HG03571 (cell line): ENCODE measurements at regions not wholly inside any gene's neighbourhood (a gene's known extent, or its start where the extent isn't known, plus 50 kb on each side); places are given as distances from the start of the nearest gene placed in this dataset.

Experiments
- ATAC-seq: cut with Tn5 transposase; IDR thresholded peaks from one replicate; pipeline ENCODE4 v1.9.1; 2021; ENCODE audit not compliant: unreplicated experiment

- no peak for ATAC-seq
Observed at GRCh38 chr17:77409282-77410161, 268.8 kb downstream of the SEC14L1 start.

GRCh38 chr17:77410470-77410869, 269.7 kb downstream of the SEC14L1 start:
- ATAC-seq: no peak

DNA sequence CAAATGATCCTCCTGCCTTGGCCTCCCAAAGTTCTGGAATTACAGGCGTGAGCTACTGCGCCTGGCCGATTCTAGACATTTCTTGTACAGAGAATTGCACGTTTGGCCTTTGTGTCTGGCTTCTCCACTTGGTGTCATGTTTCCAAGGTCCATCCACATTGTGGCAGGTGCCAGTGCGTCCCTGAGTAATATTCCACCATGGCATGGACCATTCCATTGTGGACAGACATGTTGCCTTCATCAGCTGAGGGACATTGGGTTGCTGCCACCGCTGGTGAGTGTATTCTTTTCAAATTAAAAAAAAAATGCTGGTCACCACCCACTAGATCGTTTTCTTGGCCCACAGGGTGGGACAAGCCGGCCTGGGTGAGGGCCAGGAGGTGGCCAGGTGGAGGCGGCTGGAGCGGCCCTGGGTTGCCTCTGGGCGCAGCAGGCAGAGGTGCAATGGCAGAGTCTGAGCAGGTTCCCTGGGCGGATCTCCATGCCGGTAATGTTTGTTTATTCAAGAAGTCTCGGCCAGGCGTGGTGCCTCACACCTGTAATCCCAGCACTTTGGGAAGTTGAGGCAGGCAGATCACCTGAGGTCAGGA, 274.1 kb downstream of the SEC14L1 start:
- no peak for ATAC-seq

DNA sequence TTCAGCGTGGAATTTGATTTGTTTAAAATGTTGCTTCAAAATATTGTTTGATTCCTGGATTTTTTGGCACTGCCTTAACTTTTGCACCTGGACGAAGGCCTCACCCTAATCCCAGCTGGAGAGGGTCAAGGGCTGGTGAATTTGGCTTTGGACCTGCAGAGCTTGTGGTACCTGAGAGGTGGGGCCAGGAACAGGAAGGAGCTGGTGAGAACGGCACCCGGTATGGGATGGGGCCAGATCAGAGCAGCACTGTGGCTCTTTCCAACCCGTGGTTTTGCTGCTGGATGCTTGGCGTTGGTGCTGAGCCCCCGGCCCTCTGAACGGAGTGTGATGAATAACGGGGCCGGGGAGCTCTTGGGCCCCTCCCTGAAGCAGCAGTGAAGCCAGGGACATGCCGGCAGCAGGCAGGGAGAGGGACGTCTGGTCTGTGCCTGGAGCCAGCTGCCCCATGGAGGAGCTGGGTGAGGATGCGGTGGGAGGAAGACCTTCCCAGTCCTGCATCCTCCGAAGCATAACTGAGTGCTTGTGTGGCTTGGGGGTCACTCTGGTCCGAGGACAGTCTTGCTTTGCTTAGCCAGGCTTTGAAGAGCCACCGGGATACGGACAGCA, 275.4 kb downstream of the SEC14L1 start:
- ATAC-seq: no peak

DNA sequence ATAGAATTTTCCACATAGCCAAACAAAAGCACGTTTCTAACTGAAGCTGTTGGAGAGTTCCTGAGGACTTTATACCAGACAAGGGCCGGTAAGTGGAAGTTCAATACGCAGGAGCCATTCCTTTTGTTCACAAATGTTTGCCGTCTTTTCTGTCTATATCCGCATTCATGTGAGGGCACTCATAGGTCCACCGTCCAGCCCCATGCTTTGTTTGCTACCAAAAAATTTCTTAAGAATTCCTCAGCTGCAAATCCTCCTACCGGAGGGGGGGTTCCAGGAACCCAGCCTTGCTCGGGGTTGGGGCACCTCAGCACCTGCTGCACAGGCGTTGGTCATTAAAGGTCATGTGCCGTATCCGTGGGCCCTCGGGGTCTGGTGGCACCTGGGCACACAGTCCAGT, 276.8 kb downstream of the SEC14L1 start:
- ATAC-seq: no peak

DNA sequence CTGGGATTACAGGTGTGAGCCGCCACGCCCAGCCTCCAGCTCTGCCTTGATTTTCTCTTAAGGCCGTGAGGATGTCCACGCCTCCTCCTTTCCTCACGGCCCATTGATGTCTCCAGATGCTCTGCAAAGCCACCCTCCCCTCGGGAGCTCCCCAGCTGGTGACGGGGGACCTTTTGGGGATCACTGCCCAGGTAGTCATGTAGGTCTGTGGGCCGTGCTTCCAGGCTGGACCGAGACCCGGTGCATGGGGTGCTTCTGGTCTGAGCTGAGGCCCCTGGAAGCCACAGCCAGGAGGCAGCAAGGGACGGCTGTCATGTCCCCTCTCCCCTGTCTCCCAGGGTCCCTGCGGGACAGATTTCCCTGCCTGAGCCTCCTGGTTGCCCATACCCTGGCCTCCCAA, 277.8 kb downstream of the SEC14L1 start:
- ATAC-seq: no peak

GRCh38 chr17:77419095-77419494, 278.3 kb downstream of the SEC14L1 start:
- no peak for ATAC-seq

GRCh38 chr17:77419547-77420094, 278.9 kb downstream of the SEC14L1 start:
- ATAC-seq: no peak

- ATAC-seq: no peak
Observed at GRCh38 chr17:77420095-77420803, 279.5 kb downstream of the SEC14L1 start.

DNA sequence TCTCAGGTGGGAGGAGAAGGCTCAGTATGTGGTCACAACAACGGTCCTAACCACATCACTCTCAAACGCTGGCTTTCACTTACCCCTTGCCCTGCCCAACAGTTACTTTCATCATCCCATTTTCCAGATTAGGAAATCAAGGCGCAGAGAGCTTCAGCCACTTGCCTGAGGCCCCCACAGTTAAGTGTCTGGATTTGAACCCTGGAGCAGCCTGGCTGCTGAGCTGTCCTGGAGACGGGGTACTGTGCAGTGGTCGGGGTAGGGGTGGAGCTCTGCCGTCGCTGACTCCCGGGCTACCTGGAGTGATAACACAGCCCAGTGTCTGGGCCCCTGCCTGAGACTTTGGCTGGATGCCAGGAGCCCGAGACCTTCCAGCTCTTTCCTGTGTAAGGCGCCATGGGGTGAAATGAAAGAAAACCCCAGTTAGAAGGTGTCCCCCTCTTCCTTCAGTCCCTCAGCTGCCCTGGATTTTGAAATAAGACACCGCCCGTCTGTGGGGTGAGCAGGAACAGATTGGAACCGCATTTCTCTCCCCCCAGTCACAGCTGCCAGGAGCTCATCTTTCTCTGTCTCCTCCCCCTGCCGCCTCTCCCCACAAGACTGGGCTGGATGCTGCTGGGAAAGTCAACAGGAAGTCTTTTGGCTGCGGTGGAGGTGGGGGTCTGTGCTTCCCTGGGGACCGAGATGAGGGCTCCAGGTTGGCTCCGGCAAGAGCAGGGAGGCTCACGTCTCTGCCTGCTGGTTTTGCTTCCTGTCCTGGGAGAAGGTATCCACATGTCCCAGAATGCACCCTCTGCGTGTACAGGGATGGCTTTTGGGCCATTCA, 280.2 kb downstream of the SEC14L1 start:
- ATAC-seq: no peak

- ATAC-seq: no peak
Observed at GRCh38 chr17:77421630-77421972, 280.8 kb downstream of the SEC14L1 start.

DNA sequence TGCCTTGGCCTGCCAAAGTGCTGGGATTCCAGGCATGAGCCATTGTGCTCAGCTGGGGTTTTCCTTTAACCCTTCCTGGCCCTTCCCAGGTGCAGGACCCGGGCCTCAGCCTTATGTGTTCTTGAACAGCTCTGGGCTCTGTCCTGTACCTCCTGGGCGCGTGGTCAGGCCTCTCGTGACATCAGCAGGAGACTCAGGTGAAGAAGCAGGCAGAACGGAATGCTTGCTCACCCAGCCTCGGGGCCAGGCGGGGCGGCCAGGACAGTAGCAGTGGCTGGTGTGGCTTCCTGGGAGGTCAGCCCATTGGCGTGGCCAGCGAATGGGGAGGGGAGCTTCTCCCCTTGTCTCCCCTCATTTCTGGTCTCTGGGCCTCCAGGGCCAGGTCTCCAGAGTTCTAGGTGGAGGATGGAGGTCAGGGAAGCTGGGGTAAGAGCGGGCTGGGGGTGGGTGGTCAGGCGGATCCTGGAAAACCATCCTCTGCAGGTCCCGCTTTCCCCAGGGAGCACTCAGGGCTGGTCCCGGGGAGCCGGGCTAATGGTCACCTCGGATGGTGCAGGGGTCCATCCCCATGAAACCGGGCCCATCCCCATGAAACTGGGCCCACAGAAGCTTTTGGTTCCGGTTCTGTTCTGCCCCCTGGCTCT, 281.5 kb downstream of the SEC14L1 start:
- no peak for ATAC-seq

- no peak for ATAC-seq
Observed at GRCh38 chr17:77422748-77423113, 282.0 kb downstream of the SEC14L1 start.

GRCh38 chr17:77423589-77424451, 283.1 kb downstream of the SEC14L1 start:
- no peak for ATAC-seq

GRCh38 chr17:77424585-77425344, 284.0 kb downstream of the SEC14L1 start:
- no peak for ATAC-seq

DNA sequence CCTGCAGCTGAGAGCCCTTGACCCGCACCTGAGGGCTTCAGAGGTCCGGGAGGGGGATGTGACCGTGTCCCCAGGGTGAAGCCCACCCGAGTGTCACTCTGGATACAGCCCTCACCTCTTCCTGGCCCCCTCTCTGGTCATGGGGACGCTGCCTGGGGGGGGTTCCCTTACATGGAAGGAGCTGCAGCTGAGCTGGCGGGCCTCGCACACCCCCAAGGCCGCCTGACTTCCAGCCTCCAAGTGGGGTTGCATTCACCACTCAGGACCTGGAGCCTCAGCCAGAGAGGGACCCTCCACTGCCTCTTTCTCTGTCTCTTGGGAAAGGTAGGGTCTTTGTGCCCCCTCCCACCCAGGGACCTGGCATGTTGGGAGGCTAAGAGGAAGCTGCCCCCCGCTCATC, 284.6 kb downstream of the SEC14L1 start:
- no peak for ATAC-seq

GRCh38 chr17:77425791-77426641, 285.2 kb downstream of the SEC14L1 start:
- no peak for ATAC-seq
